ENCODE measurements at regions not wholly inside any gene's neighbourhood (a gene's known extent, or its start where the extent isn't known, plus 50 kb on each side); places are given as distances from the start of the nearest gene placed in this dataset.

DNA sequence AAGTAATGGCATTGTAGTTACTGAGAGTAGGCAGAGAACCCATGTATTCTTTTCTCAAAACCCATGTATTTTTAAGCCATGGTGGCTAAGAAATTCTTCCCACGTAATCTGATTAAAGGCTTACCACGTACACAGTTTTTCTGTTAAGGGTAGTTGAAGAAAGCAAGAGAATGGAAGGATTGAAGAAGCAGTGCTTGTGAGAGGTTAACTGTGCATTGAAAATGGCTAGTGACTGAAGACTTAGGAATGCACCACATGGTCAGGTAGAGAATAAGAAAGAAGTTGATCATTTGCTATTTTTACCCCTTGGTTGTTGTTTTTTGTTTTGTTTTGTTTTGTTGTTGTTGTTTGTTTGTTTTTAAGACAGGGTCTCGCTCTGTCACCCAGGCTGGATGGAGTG lies 178.9 kb upstream of the SNX7 start:
- TF ChIP-seq, protein P1, sequence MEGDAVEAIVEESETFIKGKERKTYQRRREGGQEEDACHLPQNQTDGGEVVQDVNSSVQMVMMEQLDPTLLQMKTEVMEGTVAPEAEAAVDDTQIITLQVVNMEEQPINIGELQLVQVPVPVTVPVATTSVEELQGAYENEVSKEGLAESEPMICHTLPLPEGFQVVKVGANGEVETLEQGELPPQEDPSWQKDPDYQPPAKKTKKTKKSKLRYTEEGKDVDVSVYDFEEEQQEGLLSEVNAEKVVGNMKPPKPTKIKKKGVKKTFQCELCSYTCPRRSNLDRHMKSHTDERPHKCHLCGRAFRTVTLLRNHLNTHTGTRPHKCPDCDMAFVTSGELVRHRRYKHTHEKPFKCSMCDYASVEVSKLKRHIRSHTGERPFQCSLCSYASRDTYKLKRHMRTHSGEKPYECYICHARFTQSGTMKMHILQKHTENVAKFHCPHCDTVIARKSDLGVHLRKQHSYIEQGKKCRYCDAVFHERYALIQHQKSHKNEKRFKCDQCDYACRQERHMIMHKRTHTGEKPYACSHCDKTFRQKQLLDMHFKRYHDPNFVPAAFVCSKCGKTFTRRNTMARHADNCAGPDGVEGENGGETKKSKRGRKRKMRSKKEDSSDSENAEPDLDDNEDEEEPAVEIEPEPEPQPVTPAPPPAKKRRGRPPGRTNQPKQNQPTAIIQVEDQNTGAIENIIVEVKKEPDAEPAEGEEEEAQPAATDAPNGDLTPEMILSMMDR (IDR thresholded peaks at IDR 0.05; ENCODE audit: low read depth, low read length) = no peak
- DNase-seq (ENCODE audit: extremely low read depth, low read depth) = no peak

DNA sequence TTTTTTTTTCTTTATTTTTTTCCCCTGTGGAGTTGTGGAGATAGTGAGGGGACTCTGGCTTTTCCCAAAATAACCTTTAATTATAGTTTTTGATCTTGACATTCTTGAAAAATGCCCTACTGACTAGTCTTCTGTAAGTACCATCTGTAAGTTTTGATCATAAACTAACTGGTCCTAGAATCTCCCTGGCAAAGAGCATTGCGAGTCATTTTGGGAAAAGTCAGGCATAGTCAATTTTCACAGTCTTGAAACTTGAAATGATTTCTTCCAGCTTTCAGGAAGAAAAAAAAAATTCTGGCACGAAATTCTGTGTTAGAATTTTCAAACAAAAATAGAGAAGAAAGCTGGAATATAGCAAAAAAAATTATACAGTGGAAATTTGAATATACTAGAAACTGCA lies 181.2 kb upstream of the SNX7 start:
- DNase-seq (ENCODE audit: extremely low read depth, low read depth) = no peak
- TF ChIP-seq, protein P1 (IDR thresholded peaks at IDR 0.05; ENCODE audit: low read depth, low read length) = no peak

DNA sequence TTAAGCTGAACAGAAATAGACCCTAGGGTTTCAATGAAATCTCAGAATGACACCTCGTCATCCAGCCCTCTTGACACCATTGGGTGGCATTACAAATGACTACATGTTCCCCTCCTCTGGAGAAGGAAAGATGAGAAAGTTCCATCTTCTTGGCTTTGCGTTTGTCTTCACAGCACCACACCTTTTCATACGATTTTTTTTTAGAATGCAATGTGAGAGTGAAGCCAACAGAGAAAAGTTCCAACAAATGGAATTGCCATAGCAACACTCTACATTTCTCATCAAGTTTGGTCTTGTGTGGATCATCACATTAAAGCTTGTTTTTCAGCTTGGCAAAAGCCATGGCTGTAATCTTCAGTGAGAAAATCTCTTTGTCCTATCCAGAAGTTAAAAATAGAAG lies 183.4 kb upstream of the SNX7 start:
- DNase-seq (ENCODE audit: extremely low read depth, low read depth) = no peak
- TF ChIP-seq, protein P1 (IDR thresholded peaks at IDR 0.05; ENCODE audit: low read depth, low read length) = no peak

DNA sequence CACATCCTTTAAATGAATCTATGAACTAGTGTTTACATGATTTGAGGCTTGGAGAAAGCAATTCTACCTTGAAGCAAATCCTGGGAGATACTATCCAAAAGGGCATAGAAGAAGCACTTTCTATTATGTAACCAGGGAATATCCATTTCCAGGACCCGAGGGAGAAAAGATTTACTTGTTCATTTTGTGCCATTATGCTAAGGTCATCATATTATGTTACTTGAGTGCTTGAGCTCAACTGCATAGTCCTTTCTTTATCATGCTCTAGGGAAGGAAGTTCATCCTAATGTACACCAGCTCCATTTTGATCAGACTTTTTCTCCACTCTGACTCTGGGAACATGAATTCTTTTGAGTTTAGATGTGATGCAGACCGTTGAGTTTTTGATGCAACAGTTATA lies 188.6 kb upstream of the SNX7 start:
- DNase-seq (ENCODE audit: extremely low read depth, low read depth) = no peak
- TF ChIP-seq, protein P1 (IDR thresholded peaks at IDR 0.05; ENCODE audit: low read depth, low read length) = no peak

DNA sequence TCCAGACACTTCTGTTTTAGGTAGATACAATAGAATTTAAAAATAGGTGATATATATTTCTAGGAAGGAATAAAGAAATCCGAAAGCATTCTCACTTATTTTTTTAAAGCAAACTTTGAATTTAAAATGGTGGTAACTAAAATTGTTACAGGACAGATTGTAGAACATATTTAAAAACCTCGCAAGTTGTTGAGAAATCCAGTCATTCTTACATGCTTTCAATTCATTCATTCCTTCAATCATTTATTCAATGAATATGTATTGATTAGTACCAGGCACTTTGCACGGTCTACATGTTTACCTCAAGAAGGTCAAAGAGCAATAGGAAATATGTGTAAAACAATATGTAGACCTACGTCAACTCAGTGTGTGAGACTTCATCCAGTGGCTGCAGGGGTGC lies 189.9 kb upstream of the SNX7 start:
- no peak for DNase-seq (ENCODE audit: extremely low read depth, low read depth)
- TF ChIP-seq, protein P1 (IDR thresholded peaks at IDR 0.05; ENCODE audit: low read depth, low read length) = no peak

DNA sequence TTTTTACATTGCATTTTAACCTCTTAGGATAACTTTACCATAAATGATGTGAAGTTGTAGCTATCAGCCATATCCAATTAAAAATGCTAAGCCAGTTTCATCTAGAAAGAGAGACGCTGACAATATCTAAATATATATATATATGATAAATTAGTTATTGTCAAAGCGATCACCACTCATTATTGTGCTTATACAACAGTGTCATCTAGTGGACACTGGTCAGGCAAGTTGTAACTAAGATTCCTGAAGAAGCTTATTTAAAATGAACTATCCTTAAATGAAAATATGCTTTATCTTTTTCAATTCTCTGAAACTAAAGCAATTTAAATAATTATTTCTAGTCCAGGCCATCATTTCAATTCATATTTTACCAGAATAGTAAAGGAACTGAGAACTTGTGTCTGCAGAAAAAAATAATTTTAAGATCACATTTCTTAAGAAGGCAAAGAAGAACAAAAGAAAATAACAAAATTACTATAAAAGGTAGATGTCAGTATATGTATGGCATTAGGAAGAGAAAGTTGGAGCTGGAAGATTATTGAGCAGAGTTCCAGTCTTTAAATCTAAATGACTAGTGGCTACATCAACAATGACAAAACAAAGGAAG lies 193.3 kb upstream of the SNX7 start:
- TF ChIP-seq, protein P1 (IDR thresholded peaks at IDR 0.05; ENCODE audit: low read depth, low read length) = peak; percentile 93
- peak; percentile 24 for DNase-seq (ENCODE audit: extremely low read depth, low read depth)

DNA sequence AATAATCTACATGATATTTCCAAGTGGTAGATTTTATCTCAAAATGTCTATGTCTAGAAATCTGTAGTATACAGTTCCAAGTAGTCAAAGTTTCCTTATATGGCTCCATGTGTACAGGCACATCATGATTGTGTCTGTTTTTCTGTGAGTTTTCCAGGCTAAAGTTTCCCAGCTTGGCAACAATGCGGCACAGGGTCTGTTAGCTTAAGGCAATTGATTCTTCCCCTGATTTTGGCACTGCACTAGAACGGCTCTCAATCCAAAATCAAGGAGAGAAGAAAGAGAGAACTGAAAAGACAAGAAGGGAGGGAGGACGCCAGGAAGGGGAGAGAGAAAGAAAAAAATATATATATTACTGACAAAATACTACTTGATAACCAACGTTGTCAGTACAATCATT lies 193.9 kb upstream of the SNX7 start:
- TF ChIP-seq, protein P1 (IDR thresholded peaks at IDR 0.05; ENCODE audit: low read depth, low read length) = no peak
- no peak for DNase-seq (ENCODE audit: extremely low read depth, low read depth)
